ENCODE measurements at regions not wholly inside any gene's neighbourhood (a gene's known extent, or its start where the extent isn't known, plus 50 kb on each side); places are given as distances from the start of the nearest gene placed in this dataset.
"Not testable (repeated sequence)": the region's sequence is repeated elsewhere in the genome, so short reads cannot be mapped to it uniquely, and the experiment has no call there.

GRCh38 chr13:88360761-88361160 lies 689.6 kb downstream of the SLITRK5 start:
- DNase-seq (ENCODE audit: low read depth in 4 of 4, low spot score in 2 of 4): no peak

GRCh38 chr13:88369866-88370265 lies 698.7 kb downstream of the SLITRK5 start:
- peak in 2 of 4 donors; percentile 4 to 8 for DNase-seq (ENCODE audit: low read depth in 4 of 4, low spot score in 2 of 4)

GRCh38 chr13:88376760-88377388 lies 705.7 kb downstream of the SLITRK5 start:
- DNase-seq (ENCODE audit: low read depth in 4 of 4, low spot score in 2 of 4): no peak

GRCh38 chr13:88377852-88378251 lies 706.7 kb downstream of the SLITRK5 start:
- DNase-seq (ENCODE audit: low read depth in 4 of 4, low spot score in 2 of 4): no peak

GRCh38 chr13:88384542-88384941 lies 713.4 kb downstream of the SLITRK5 start:
- no peak for DNase-seq (ENCODE audit: low read depth in 4 of 4, low spot score in 2 of 4)

- DNase-seq (ENCODE audit: low read depth in 4 of 4, low spot score in 2 of 4): no peak
Observed at GRCh38 chr13:88395804-88396203, 724.6 kb downstream of the SLITRK5 start.

GRCh38 chr13:88411696-88412095 lies 740.5 kb downstream of the SLITRK5 start:
- no peak for DNase-seq (ENCODE audit: low read depth in 4 of 4, low spot score in 2 of 4)

GRCh38 chr13:88417801-88418200 lies 746.6 kb downstream of the SLITRK5 start:
- DNase-seq (ENCODE audit: low read depth in 4 of 4, low spot score in 2 of 4): no peak

- no peak for DNase-seq (ENCODE audit: low read depth in 4 of 4, low spot score in 2 of 4)
Observed at GRCh38 chr13:88424463-88424862, 753.3 kb downstream of the SLITRK5 start.

- no peak for DNase-seq (ENCODE audit: low read depth in 4 of 4, low spot score in 2 of 4)
Observed at GRCh38 chr13:88426661-88427060, 755.5 kb downstream of the SLITRK5 start.

GRCh38 chr13:88429862-88430261 lies 758.7 kb downstream of the SLITRK5 start:
- DNase-seq (ENCODE audit: low read depth in 4 of 4, low spot score in 2 of 4): no peak

GRCh38 chr13:88434953-88435352 lies 763.8 kb downstream of the SLITRK5 start:
- DNase-seq (ENCODE audit: low read depth in 4 of 4, low spot score in 2 of 4): no peak

- no peak for DNase-seq (ENCODE audit: low read depth in 4 of 4, low spot score in 2 of 4)
Observed at GRCh38 chr13:88436974-88437373, 765.8 kb downstream of the SLITRK5 start.

GRCh38 chr13:88450515-88450914 lies 779.3 kb downstream of the SLITRK5 start:
- DNase-seq (ENCODE audit: low read depth in 4 of 4, low spot score in 2 of 4): no peak

- no peak for DNase-seq (ENCODE audit: low read depth in 4 of 4, low spot score in 2 of 4)
Observed at GRCh38 chr13:88456151-88456550, 785.0 kb downstream of the SLITRK5 start.

GRCh38 chr13:88459331-88459730 lies 788.2 kb downstream of the SLITRK5 start:
- no peak for DNase-seq (ENCODE audit: low read depth in 4 of 4, low spot score in 2 of 4)

GRCh38 chr13:88461272-88462009 lies 790.3 kb downstream of the SLITRK5 start:
- no peak for DNase-seq (ENCODE audit: low read depth in 4 of 4, low spot score in 2 of 4)

GRCh38 chr13:88464851-88465250 lies 793.7 kb downstream of the SLITRK5 start:
- no peak for DNase-seq (ENCODE audit: low read depth in 4 of 4, low spot score in 2 of 4)

- no peak for DNase-seq (ENCODE audit: low read depth in 4 of 4, low spot score in 2 of 4)
Observed at GRCh38 chr13:88472316-88472715, 801.1 kb downstream of the SLITRK5 start.

GRCh38 chr13:88483202-88483601 lies 812.0 kb downstream of the SLITRK5 start:
- DNase-seq (ENCODE audit: low read depth in 4 of 4, low spot score in 2 of 4): no peak

GRCh38 chr13:88507909-88508308 lies 836.7 kb downstream of the SLITRK5 start:
- DNase-seq (ENCODE audit: low read depth in 4 of 4, low spot score in 2 of 4): no peak

- DNase-seq (ENCODE audit: low read depth in 4 of 4, low spot score in 2 of 4): not testable (repeated sequence)
Observed at GRCh38 chr13:88512993-88513392, 841.8 kb downstream of the SLITRK5 start.

Data from left renal cortex interstitium (tissue), 4 donors.